ENCODE measurements at regions not wholly inside any gene's neighbourhood (a gene's known extent, or its start where the extent isn't known, plus 50 kb on each side); places are given as distances from the start of the nearest gene placed in this dataset.

- DNase-seq, result peak; percentile 30
Observed at GRCh38 chr6:145313041-145313855, 422.1 kb downstream of the EPM2A start.

DNA sequence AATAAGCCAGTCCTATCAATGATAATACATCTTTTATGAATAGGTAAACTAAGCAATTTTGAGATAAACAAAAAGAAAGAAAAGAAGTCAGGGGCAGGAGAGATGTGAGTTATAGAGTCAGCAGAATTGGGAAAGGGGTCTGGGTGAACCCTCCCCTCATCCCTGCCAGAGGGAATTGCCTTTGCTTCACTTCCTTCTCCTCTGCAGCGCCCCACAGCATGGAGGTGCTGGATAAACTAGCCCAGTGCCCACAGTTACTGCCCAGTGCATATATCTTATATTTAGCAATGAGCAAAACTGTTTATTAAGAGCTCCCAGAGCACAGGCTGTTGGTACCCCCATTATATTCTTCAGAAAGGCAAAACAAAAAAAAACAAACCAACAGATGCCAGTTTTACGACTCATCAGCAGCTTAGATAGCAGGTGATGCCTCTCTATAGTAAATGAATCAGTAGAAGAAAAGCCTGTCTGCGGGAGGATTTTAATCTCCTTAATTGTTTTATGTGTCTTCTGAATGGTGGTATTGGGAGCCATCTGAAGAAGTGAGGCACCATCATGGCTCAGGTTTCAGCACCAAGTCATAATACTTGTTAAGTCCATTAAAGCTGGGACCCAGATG, 419.2 kb downstream of the EPM2A start:
- DNase-seq, result peak; percentile 91

- no peak for DNase-seq
Observed at GRCh38 chr6:145318952-145319351, 416.4 kb downstream of the EPM2A start.

DNA sequence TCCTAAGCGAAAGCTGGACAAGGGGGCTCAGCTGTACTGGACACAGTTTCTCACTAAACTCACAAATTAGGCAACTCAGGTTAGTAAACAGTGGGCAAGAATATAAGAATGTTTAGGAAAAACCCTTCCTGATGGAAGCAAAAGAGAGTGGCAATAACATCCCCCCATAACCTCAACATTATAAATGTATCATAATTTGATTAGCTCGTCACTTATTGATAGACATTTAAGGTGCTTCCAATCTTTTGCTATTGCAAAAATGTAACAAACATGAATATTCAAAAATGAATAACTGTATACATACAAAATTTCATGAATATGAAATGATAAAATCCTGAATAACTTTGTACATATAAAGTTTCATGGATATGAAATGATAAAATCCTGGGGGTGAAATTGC, 415.7 kb downstream of the EPM2A start:
- no peak for DNase-seq

DNA sequence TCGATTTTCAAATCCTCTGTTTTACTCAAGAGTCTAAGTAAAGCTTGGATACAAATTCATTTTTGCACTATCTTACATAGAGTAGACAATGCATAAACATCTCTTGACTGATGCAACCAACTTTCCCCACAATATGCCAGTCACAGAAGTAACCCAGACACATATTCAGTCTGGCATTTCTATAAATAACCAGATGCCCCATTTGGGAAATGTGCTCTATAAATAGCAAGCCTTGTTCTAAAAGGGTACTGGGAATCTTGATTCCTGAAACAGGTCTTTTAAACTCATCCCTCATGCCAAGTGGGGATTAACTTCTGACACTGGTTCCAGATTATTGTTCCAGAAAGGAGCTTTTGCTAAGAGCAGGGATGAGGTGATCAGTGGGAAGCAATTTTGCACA, 411.7 kb downstream of the EPM2A start:
- peak; percentile 40 for DNase-seq

- no peak for DNase-seq
Observed at GRCh38 chr6:145327586-145327985, 407.7 kb downstream of the EPM2A start.

GRCh38 chr6:145329257-145329656, 406.1 kb downstream of the EPM2A start:
- DNase-seq, result no peak

GRCh38 chr6:145331066-145331465, 404.3 kb downstream of the EPM2A start:
- DNase-seq, result no peak

DNA sequence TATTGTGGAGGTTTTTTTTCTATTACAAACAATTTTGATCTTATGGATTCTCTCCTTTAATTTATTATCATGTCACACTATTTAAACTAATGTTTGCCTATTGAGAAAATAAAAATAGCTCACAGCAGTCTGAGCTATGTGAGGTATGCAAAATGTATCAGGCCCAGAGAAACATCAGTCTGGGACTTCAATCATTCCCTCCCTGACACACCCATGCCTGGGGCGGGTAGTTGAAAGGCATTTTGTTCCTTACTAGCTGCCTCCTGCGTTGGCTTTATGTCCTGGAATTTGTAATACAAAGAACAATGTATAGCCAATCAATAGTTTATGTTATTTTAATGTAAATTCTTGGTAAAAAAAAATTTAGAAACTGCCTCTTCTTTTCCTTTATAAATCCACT, 403.3 kb downstream of the EPM2A start:
- DNase-seq, result no peak

DNA sequence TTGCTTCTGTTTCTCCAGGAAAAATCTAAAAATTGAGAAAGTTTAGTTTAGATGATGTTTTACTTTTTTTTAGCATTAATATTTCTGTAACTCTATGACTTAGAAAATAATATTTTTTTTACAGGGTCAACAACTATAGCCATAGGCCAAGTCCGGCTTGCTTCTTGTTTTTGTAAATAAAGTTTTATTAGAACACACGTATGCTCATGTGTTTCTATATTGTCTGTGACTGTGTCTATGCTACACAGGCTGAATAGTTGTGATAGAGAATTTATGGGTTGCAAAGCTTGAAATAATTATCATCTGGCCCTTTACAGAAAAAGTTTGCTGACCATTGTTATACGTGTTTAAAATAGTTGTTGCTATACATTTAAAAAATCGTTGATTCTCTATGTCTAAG, 399.2 kb downstream of the EPM2A start:
- no peak for DNase-seq

- no peak for DNase-seq
Observed at GRCh38 chr6:145339089-145339488, 396.2 kb downstream of the EPM2A start.

DNA sequence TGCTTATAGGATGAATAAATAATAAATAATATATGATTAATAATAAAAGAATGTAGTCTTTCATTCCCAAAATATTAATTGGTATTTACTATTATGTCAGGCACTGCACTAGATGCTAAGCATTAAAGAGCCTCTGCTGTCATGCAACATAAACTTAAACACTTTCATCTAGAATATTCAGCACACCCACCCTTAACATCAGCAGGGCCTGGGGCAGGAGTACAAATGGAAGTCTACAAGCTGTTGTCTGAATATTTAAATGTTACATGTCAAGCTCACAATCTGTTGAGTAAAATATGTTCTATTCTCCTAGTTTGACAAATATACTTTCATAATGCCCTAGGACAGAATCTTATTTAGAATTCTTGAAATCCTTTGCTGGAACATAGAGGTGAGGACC, 395.1 kb downstream of the EPM2A start:
- DNase-seq, result no peak

- no peak for DNase-seq
Observed at GRCh38 chr6:145345094-145345493, 390.2 kb downstream of the EPM2A start.

DNA sequence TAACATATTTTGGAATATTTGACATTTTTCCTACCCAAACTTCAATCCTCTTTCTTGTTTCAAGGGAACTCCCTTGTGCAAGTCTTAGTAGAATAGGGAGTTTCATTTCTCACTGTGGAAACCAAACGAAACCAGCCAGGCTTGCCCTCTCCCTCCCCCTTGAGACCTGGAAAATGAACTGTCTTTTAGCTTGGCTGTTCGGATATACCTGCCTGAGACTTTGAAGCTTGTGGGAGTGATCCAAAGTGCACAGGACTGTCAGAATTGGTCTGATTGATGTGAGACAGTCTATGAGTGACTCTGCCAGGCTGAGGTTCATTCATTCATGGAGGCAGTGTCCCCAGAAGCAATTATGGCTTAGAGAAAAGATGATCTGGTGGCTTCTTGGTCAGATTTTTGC, 388.1 kb downstream of the EPM2A start:
- no peak for DNase-seq

DNA sequence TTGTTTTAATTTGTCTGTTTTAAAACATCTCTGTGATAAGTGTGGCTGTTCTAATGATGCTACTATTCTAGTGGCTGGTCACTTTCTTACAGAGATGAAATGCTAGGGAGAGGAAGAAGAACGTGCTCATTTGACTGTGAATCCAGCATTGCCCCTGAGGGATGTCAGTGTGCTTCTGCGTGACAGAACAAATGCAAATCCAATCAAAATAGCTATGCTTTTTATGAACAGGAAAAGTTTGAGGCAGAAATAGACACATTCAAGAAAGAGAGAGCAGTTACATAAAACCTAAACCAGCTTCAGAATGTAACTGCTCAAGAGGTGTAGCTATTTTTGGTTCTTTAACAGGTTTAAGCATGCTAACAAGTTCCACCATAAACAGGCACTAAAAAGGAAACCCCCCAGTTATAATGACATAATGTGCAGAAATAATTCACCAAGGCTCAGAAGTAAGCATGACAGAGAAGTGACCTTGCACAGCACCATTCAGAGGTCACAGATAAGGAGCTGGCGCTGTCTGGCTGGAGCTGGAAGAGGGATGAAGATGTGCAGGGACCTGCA, 385.3 kb downstream of the EPM2A start:
- no peak for DNase-seq

GRCh38 chr6:145350928-145351327, 384.4 kb downstream of the EPM2A start:
- no peak for DNase-seq

DNA sequence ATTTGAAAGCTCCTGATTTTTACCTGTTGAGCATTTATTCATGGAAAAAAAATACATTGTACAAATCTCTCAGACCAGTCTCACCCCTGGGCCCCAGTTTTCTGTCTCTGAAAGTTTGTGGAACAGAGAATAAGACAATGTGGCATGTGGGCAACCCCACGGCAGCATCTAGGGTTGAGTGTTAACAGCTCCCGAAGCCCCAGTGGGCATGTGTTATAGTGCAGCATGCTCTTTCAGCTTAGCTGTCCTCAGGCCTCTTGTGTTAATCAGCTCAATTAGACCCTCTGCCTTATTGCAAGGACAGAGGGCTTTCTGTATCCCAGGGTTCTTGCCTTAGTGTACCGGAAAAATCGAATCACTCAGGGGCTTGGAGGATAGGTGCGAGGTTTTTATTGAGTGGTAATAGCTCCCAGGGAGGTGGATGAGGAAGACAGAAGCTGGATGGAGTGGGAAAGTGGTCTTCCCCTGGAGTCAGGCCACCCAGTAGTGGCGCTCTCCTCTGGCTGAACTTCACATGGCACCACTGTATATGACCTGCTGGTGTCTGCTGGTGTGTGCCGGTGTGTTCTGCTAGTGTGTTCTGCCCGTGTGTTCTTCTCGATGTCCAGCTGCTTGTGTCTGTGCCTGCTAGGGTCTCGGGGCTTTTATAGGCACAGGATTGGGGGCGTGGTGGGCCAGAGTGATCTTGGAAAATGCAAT, 382.8 kb downstream of the EPM2A start:
- DNase-seq, result peak; percentile 69

- DNase-seq, result peak; percentile 17
Observed at GRCh38 chr6:145360865-145361264, 374.5 kb downstream of the EPM2A start.

GRCh38 chr6:145367149-145367548, 368.2 kb downstream of the EPM2A start:
- DNase-seq, result no peak

- no peak for DNase-seq
Observed at GRCh38 chr6:145368075-145368474, 367.2 kb downstream of the EPM2A start.

- no peak for DNase-seq
Observed at GRCh38 chr6:145370559-145370958, 364.8 kb downstream of the EPM2A start.

- DNase-seq, result no peak
Observed at GRCh38 chr6:145372671-145373151, 362.6 kb downstream of the EPM2A start.

DNA sequence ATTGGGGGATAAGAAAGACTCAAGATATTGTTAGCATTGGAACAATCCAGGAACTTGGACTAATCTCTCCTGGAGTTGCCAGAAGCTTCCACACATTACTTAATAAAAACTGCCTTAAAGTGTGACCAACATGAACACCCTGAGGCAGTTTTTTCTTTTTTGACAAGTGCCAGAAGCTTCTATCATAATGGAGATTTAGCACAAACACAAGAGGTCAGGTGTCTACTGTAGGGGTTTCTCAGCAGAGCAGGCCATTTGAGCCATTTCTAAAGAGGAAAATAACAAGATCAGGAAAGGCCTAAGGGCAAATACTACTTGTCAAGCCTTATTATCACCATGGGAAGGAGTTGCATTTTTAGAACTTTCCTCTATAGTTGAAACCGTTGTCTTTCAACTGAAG, 361.5 kb downstream of the EPM2A start:
- no peak for DNase-seq

DNA sequence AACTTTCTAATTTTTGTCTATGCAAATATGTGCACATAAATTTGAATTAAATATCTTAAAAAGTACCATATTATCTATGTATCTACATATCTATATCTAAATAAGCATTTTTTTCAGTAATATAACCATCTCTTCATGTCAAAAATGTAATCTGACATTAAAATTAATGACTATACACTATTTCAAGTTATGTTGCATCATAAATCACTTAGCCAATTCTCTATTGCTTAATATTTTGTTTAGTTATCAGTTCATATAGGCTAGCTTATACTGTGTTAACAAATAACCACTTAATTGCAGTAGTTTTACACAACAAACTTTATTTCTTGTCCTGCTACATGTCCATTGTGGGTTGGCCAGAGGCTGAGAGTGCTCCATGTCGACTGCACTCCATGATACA, 360.8 kb downstream of the EPM2A start:
- no peak for DNase-seq
